Transverse colon (tissue), 4 donors: ENCODE measurements at regions not wholly inside any gene's neighbourhood (a gene's known extent, or its start where the extent isn't known, plus 50 kb on each side); places are given as distances from the start of the nearest gene placed in this dataset.
"Not testable (repeated sequence)": the region's sequence is repeated elsewhere in the genome, so short reads cannot be mapped to it uniquely, and the experiment has no call there.

ENCODE experiments used
- DNase-seq: peaks from one replicate; pipeline ENCODE4 v3.0.0-alpha.2; 2019
- H3K27ac ChIP-seq, 4 donors: fragments of 200-600 bp; sonication (generic); 2 replicates each; pipeline ENCODE4 v1.5.1; 2016 to 2018; ENCODE audit warnings: inconsistent platforms in 4 of 4
- H3K27me3 ChIP-seq: fragments of 200-600 bp; sonication (generic); 2 replicates; pipeline ENCODE4 v1.5.1; 2017; ENCODE audit warnings: inconsistent platforms
- H3K36me3 ChIP-seq, 4 donors: fragments of 200-600 bp; sonication (generic); 2 replicates each; pipeline ENCODE4 v1.5.1; 2017 to 2019; ENCODE audit warnings: inconsistent platforms in 4 of 4
- H3K4me1 ChIP-seq, 4 donors: fragments of 200-600 bp; sonication (generic); 2 replicates each; pipeline ENCODE4 v1.5.1; 2017 to 2020; ENCODE audit warnings: inconsistent platforms in 4 of 4
- H3K4me3 ChIP-seq, 4 donors: fragments of 200-600 bp; sonication (generic); 1 replicate in 1 of 4; 2 replicates in 3 of 4; pipeline versions ENCODE4 v1.5.1 to v1.6.1; 2017 to 2019; ENCODE audit warnings: inconsistent platforms in 4 of 4
- H3K9me3 ChIP-seq, 2 donors: fragments of 200-600 bp; sonication (generic); 2 replicates each; pipeline ENCODE4 v1.5.1; 2017 to 2019; ENCODE audit warnings: inconsistent platforms in 2 of 2
- CTCF ChIP-seq, 5 experiments: fragments of 200-600 bp in 3 of 5; fragments of 450-650 bp in 2 of 5; sonication (generic) in 3 of 5; IDR thresholded peaks; 1 replicate in 2 of 5; 2 replicates in 3 of 5; pipeline ENCODE4 v1.5.1; 2016 to 2017; ENCODE audit warnings: antibody characterized with exemption in 5 of 5, inconsistent platforms in 3 of 5, mild to moderate bottlenecking in 2 of 5, moderate library complexity in 1 of 5
- EP300 ChIP-seq: sonication (generic); formaldehyde crosslinking; IDR thresholded peaks from one replicate; pipeline ENCODE4 v1.6.1; 2017; ENCODE audit warnings: antibody characterized with exemption, low read depth
- POLR2A ChIP-seq: fragments of 450-650 bp; IDR thresholded peaks from one replicate; pipeline ENCODE4 v1.6.1; 2016; ENCODE audit warnings: antibody characterized with exemption, mild to moderate bottlenecking, moderate library complexity
- POLR2AphosphoS5 ChIP-seq, 3 donors: sonication (generic); formaldehyde crosslinking; IDR thresholded peaks; one replicate each; pipeline ENCODE4 v1.6.1; 2016; ENCODE audit warnings: antibody characterized with exemption in 3 of 3
- WGBS, 2 donors: methylation state at CpG; one replicate each; pipeline ENCODE4 v1.1.5; 2018; ENCODE audit warnings: low coverage in 1 of 2; 5-methylcytosine and 5-hydroxymethylcytosine counted together
- in situ Hi-C, 4 donors: fragments of 200-750 bp; cut with MboI; loops; one replicate each; pipeline versions ENCODE4 v1.15.0 to v1.15.1; 2017; ENCODE audit warnings: low sequenced_read_pairs in 3 of 4, low pct_ligation_motif_present in 1 of 4, low pct_unique_long_range_greater_than_20kb in 1 of 4
- intact Hi-C: fragments of 100-400 bp; cut with DNase I; formaldehyde crosslinking; loops from one replicate; pipeline ENCODE4 v1.15.1; 2023; ENCODE audit warnings: low total_unique reads

GRCh38 chr2:122338000-122338399, 582.5 kb downstream of the TSN start:
- 74 to 86% methylated on average over 5 of the region's 5 CpGs for WGBS, 2 donors
- in situ Hi-C loops = no loop called here

GRCh38 chr2:122340246-122340645, 584.8 kb downstream of the TSN start:
- intact Hi-C loops = no loop called here
- Histone ChIP-seq H3K27ac (no peak overlapping the region), H3K9me3 (no peaks in the 10 kb centered on the region), H3K36me3 (no peaks in the 10 kb centered on the region), H3K4me3 (no peak overlapping the region), H3K4me1 (no peaks in the 10 kb centered on the region), H3K27me3 (no peaks in the 10 kb centered on the region)
- DNase-seq = no peak
- TF ChIP-seq POLR2A (no peak), POLR2AphosphoS5 (IDR thresholded peaks at IDR 0.05) (no peak), EP300 (no peak), CTCF (IDR thresholded peaks at IDR 0.05) (no peak)
- in situ Hi-C loops = no loop called here
- 60 to 65% methylated on average over 2 to 3 of the region's 3 CpGs for WGBS, 2 donors

More at GRCh38 chr2:122338000-122338399, 582.5 kb downstream of the TSN start:
- H3K27me3 ChIP-seq = no peaks in the 10 kb centered on the region
- no peaks in the 10 kb centered on the region for H3K9me3 ChIP-seq
- DNase-seq = no peak
- TF ChIP-seq POLR2AphosphoS5 (IDR thresholded peaks at IDR 0.05) = no peak
- TF ChIP-seq EP300 = no peak
- no peak for TF ChIP-seq POLR2A
- no peak for TF ChIP-seq CTCF (IDR thresholded peaks at IDR 0.05)
- intact Hi-C loops = no loop called here
- H3K4me1 ChIP-seq = no peaks in the 10 kb centered on the region
- H3K36me3 ChIP-seq = no peaks in the 10 kb centered on the region
- H3K4me3 ChIP-seq = no peak overlapping the region
- no peak overlapping the region for H3K27ac ChIP-seq

GRCh38 chr2:122341007-122341406, 585.6 kb downstream of the TSN start:
- Histone ChIP-seq H3K36me3 (no peaks in the 10 kb centered on the region), H3K4me1 (no peaks in the 10 kb centered on the region), H3K27me3 (no peaks in the 10 kb centered on the region), H3K4me3 (no peak overlapping the region), H3K27ac (no peak overlapping the region), H3K9me3 (no peaks in the 10 kb centered on the region)
- intact Hi-C loops (no loop called here), in situ Hi-C loops (no loop called here)
- no peak for DNase-seq
- TF ChIP-seq POLR2A = no peak
- TF ChIP-seq POLR2AphosphoS5 (IDR thresholded peaks at IDR 0.05) = no peak
- TF ChIP-seq EP300 = no peak
- TF ChIP-seq CTCF (IDR thresholded peaks at IDR 0.05) = no peak
- WGBS, 2 donors = 66 to 80% methylated on average over 5 of the region's 5 CpGs

GRCh38 chr2:122352151-122352550, 596.7 kb downstream of the TSN start:
- H3K36me3 ChIP-seq, H3K27me3 ChIP-seq, H3K9me3 ChIP-seq, in situ Hi-C loops, H3K27ac ChIP-seq, intact Hi-C loops, H3K4me3 ChIP-seq, DNase-seq, H3K4me1 ChIP-seq: not testable (repeated sequence)
- WGBS, 2 donors = 76% methylated on average over 8 of the region's 8 CpGs; no CpG with 5 or more reads in 1 of the 2 donors

- no peak overlapping the region for H3K27ac ChIP-seq
- no peak overlapping the region for H3K4me3 ChIP-seq
- in situ Hi-C loops = no loop called here
- H3K9me3 ChIP-seq = no peaks in the 10 kb centered on the region
- no peaks in the 10 kb centered on the region for H3K36me3 ChIP-seq
- TF ChIP-seq EP300 (no peak), POLR2AphosphoS5 (IDR thresholded peaks at IDR 0.05) (no peak), CTCF (IDR thresholded peaks at IDR 0.05) (no peak), POLR2A (no peak)
- intact Hi-C loops = no loop called here
- no peak for DNase-seq
- H3K4me1 ChIP-seq = no peaks in the 10 kb centered on the region
- 96 to 100% methylated on average over 1 of the region's 1 CpG for WGBS, 2 donors
- H3K27me3 ChIP-seq = no peaks in the 10 kb centered on the region
These were observed 602.5 kb downstream of the TSN start for GRCh38 chr2:122357998-122358397.
